ENCODE measurements at regions not wholly inside any gene's neighbourhood (a gene's known extent, or its start where the extent isn't known, plus 50 kb on each side); places are given as distances from the start of the nearest gene placed in this dataset.

DNA sequence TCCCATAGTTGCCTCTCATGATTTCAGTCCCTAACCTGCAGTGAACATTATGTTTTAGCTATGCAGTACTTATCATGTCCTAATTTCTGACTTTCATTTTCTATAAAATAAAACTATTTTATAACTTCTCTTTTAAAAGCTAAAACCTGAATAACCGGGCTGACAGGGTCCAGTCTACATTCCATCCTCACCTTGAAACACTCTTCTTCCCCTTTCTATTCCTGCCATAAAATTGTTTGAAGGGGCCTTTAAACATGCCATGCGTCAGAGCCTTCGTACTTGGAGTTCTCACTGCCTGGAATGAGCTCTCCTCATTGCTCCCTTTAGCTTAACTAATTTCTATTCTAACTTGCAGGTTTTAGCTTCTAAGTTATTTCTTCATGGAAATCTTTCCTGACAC lies 143.0 kb upstream of the PRLR start:
- Histone ChIP-seq H3K27ac (ENCODE audit: low read length) (no peak overlapping the region), H3K4me3 (ENCODE audit: low read depth in 1 of 2, low read length in 2 of 2) (no peak overlapping the region)

DNA sequence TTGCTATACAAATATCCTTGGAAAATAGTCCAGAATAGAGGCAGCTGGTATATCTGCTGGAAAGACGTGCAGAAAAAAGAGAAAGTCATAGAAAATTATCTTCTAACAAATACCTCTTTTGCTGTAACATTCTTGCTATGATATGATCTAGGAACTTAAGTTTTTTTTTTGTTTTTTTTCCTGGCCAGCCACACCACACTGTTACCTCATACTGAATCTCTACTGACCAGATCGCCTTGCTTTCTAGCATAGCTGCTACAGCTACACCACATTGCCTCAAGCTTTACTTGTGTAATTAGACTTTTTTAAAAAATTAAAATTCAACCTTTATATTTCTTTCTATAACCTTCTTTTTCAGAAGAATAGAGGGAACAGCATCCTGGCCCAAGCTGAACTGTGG lies 142.2 kb upstream of the PRLR start:
- H3K4me3 ChIP-seq (ENCODE audit: low read depth in 1 of 2, low read length in 2 of 2), result no peak overlapping the region
- no peak overlapping the region for H3K27ac ChIP-seq (ENCODE audit: low read length)
- no peaks in the 10 kb centered on the region for H3K27me3 ChIP-seq (ENCODE audit: low read depth, low read length)

More for the DNA sequence above, 143.0 kb upstream of the PRLR start:
- Histone ChIP-seq H3K27me3 (ENCODE audit: low read depth, low read length) (no peaks in the 10 kb centered on the region), H3K9me3 (ENCODE audit: control insufficient read depth in 1 of 2, low read length in 2 of 2) (no peaks in the 10 kb centered on the region), H3K4me1 (ENCODE audit: control insufficient read depth in 1 of 2, insufficient read depth in 2 of 2, low read length in 2 of 2) (no peaks in the 10 kb centered on the region), H3K36me3 (ENCODE audit: control insufficient read depth in 1 of 2, insufficient read depth in 2 of 2, low read length in 2 of 2) (no peaks in the 10 kb centered on the region)

DNA sequence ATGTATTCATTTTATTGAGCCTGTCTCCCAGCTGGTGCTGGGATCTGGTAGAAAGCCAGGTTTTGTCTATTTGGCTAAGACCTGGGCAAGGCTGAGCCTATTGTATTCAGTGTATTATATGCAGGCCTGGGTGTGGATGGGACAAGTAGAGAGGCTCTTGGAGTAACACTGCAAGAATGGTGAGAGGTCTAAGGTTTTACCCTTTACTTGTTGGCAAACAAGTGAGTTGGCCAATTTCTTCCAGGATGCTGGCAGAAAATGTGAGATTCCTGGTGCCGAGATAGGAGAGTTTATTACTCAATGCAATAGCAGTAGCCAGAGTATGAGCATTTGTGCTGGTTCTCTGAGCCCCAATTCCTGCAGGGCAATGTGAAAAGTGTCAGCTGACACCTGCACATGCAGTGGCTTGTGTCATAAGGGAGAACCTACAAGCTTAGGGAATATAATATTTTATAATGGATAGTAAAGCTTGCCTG lies 141.7 kb upstream of the PRLR start:
- Histone ChIP-seq H3K27ac (ENCODE audit: low read length) (no peak overlapping the region), H3K9me3 (ENCODE audit: control insufficient read depth in 1 of 2, low read length in 2 of 2) (no peaks in the 10 kb centered on the region), H3K36me3 (ENCODE audit: control insufficient read depth in 1 of 2, insufficient read depth in 2 of 2, low read length in 2 of 2) (no peaks in the 10 kb centered on the region), H3K4me3 (ENCODE audit: low read depth in 1 of 2, low read length in 2 of 2) (no peak overlapping the region), H3K4me1 (ENCODE audit: control insufficient read depth in 1 of 2, insufficient read depth in 2 of 2, low read length in 2 of 2) (no peaks in the 10 kb centered on the region), H3K27me3 (ENCODE audit: low read depth, low read length) (no peaks in the 10 kb centered on the region)

More for the DNA sequence above, 142.2 kb upstream of the PRLR start:
- H3K36me3 ChIP-seq (ENCODE audit: control insufficient read depth in 1 of 2, insufficient read depth in 2 of 2, low read length in 2 of 2), result no peaks in the 10 kb centered on the region
- H3K9me3 ChIP-seq (ENCODE audit: control insufficient read depth in 1 of 2, low read length in 2 of 2), result no peaks in the 10 kb centered on the region
- H3K4me1 ChIP-seq (ENCODE audit: control insufficient read depth in 1 of 2, insufficient read depth in 2 of 2, low read length in 2 of 2), result no peaks in the 10 kb centered on the region

DNA sequence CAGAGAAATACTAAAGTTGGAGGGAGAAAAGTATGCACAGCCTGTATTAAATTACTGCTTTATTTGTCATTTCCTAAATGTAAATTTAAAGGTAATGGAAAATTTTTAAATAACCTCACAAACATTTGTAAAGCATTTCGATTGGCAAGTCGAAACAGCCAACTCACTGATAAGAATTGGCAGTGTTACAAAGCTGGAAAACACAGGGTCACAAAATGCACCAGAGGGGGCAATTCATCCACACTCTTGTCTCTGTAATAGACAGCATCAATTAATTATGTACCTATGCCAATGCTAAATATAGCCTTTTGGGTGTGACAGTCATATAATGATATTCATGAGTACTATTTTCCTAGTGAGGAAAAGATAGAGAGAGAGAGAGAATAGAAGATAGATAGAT lies 140.6 kb upstream of the PRLR start:
- H3K27ac ChIP-seq (ENCODE audit: low read length), result no peak overlapping the region
- H3K9me3 ChIP-seq (ENCODE audit: control insufficient read depth in 1 of 2, low read length in 2 of 2), result no peaks in the 10 kb centered on the region
- H3K36me3 ChIP-seq (ENCODE audit: control insufficient read depth in 1 of 2, insufficient read depth in 2 of 2, low read length in 2 of 2), result no peaks in the 10 kb centered on the region
- no peaks in the 10 kb centered on the region for H3K4me1 ChIP-seq (ENCODE audit: control insufficient read depth in 1 of 2, insufficient read depth in 2 of 2, low read length in 2 of 2)
- H3K4me3 ChIP-seq (ENCODE audit: low read depth in 1 of 2, low read length in 2 of 2), result no peak overlapping the region
- H3K27me3 ChIP-seq (ENCODE audit: low read depth, low read length), result no peaks in the 10 kb centered on the region

DNA sequence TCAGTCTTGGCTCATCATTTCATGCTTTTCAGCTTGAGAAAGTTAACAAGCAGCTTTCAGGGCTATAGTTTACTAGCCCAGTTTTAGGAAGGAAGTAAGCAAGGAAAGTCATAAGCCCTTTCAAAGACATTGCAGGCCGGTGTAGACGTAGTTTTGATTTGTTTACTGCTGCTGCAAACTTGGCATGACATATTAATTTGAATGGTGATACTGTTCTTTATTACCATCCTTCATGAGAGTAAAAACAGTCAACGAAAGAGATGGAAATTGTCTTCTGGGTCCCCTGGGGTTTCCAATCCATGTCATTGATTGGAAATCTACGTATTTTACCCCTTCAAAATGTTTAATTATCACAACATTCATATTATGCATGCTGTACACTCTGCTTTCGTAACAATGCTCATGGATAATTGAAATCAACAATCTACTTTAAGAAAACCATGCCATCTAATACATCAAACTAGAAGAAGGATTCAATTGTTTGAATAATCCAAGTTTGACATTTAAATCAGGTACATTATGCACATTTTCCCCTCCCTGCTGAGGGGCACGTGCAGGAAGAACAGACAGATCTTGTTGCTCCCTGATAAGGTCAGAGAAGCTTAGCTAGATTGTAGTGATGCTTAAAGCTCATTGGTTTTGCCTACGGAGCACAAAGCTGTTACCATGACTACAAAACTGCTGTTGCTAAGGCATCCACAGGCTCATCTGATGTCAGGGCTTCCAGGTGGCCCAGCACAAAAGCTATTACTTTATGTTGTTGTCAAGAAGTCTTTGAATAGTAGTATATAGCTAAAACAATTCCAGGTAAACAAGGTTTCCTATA lies 139.9 kb upstream of the PRLR start:
- Histone ChIP-seq H3K36me3 (ENCODE audit: control insufficient read depth in 1 of 2, insufficient read depth in 2 of 2, low read length in 2 of 2) (no peaks in the 10 kb centered on the region), H3K9me3 (ENCODE audit: control insufficient read depth in 1 of 2, low read length in 2 of 2) (no peaks in the 10 kb centered on the region), H3K4me3 (ENCODE audit: low read depth in 1 of 2, low read length in 2 of 2) (no peak overlapping the region), H3K27ac (ENCODE audit: low read length) (no peak overlapping the region), H3K4me1 (ENCODE audit: control insufficient read depth in 1 of 2, insufficient read depth in 2 of 2, low read length in 2 of 2) (no peaks in the 10 kb centered on the region), H3K27me3 (ENCODE audit: low read depth, low read length) (no peaks in the 10 kb centered on the region)

DNA sequence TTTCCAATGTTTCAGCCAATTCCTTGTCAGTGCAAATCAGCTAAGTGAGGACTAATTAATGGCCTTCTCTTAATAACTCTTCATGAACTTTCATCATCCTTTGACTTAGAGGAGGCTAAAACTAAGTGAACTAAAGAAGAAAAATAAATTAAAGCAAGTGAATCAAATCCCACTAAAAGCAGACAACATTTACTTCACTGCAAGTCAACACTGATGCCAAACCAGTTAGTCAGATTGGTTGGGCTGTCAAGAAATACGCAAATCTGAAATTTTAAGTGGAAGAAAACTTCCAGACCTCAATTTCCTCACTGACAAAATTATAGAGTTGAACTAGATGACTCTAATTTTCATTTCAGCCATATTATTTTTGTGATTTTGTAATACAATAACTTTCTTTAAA lies 137.2 kb upstream of the PRLR start:
- Histone ChIP-seq H3K4me3 (ENCODE audit: low read depth in 1 of 2, low read length in 2 of 2) (no peak overlapping the region), H3K27ac (ENCODE audit: low read length) (no peak overlapping the region), H3K36me3 (ENCODE audit: control insufficient read depth in 1 of 2, insufficient read depth in 2 of 2, low read length in 2 of 2) (no peaks in the 10 kb centered on the region), H3K4me1 (ENCODE audit: control insufficient read depth in 1 of 2, insufficient read depth in 2 of 2, low read length in 2 of 2) (no peaks in the 10 kb centered on the region), H3K27me3 (ENCODE audit: low read depth, low read length) (no peaks in the 10 kb centered on the region), H3K9me3 (ENCODE audit: control insufficient read depth in 1 of 2, low read length in 2 of 2) (no peaks in the 10 kb centered on the region)

DNA sequence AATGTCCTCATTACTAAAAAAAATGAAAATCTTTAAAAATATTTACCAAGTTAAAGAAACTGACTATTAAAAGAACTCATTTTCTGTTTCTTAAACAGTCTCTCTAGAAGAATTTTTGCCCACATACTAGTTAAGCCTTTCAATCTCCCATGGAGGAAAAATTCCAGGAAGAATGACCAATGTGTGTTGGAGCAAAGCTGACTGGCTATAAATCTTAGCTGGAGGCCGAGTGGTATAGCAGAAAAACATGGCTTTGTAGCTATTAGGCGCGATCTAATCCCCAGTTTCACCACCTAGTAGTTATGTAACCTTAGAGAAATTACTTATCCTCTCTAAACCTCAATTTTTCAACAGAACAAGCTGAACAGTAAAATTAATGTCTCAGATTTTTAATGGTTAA lies 135.5 kb upstream of the PRLR start:
- Histone ChIP-seq H3K36me3 (ENCODE audit: control insufficient read depth in 1 of 2, insufficient read depth in 2 of 2, low read length in 2 of 2) (no peaks in the 10 kb centered on the region), H3K4me3 (ENCODE audit: low read depth in 1 of 2, low read length in 2 of 2) (no peak overlapping the region), H3K27me3 (ENCODE audit: low read depth, low read length) (no peaks in the 10 kb centered on the region), H3K4me1 (ENCODE audit: control insufficient read depth in 1 of 2, insufficient read depth in 2 of 2, low read length in 2 of 2) (no peaks in the 10 kb centered on the region), H3K9me3 (ENCODE audit: control insufficient read depth in 1 of 2, low read length in 2 of 2) (no peaks in the 10 kb centered on the region), H3K27ac (ENCODE audit: low read length) (no peak overlapping the region)

DNA sequence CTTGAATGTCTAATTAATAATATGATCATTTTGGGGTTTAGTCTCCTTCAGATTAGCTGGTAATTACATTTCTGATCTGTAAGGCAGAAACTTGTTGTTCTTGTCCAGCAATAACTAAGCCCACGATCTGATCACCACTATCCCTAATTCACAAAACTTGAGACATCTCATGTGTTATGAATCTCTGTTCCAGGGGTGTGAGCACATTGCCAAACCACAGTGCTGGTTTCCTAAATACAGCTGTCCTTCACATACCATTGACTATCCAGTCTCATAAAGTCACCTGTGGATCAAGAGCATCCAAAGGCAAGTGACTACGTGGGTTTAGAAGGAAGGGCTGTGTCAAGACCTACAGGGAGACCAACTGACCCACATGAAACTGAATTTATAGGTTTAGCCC lies 134.1 kb upstream of the PRLR start:
- no peaks in the 10 kb centered on the region for H3K4me1 ChIP-seq (ENCODE audit: control insufficient read depth in 1 of 2, insufficient read depth in 2 of 2, low read length in 2 of 2)

DNA sequence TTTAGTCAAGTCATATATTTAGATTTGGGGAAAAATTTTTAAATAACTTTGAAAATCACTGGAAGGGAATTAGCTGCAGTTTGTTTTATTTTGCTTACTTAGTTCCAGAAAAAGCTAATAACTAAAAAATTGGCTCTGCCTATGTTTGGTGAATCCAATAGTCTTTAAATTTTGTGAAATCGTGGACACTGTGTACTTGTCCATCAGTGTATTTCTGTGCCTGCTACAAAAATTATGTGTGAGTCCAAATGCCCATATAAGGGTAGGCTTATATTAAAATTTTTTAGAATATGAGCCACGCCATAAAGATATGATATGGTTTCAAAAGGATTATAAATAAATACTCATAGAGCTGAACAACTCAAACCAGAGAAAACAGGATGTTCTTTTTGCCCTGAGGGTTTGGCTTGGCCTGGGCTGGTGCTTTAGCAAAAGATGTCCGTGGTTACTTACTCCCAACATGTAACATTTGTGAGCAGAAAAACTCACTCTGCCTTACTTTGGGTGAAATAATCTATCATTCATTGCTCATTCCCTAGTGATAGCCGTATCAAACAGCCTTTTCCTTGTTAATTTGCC lies 133.2 kb upstream of the PRLR start:
- Histone ChIP-seq H3K9me3 (ENCODE audit: control insufficient read depth in 1 of 2, low read length in 2 of 2) (no peaks in the 10 kb centered on the region), H3K4me3 (ENCODE audit: low read depth in 1 of 2, low read length in 2 of 2) (no peak overlapping the region), H3K27ac (ENCODE audit: low read length) (no peak overlapping the region), H3K36me3 (ENCODE audit: control insufficient read depth in 1 of 2, insufficient read depth in 2 of 2, low read length in 2 of 2) (no peaks in the 10 kb centered on the region), H3K4me1 (ENCODE audit: control insufficient read depth in 1 of 2, insufficient read depth in 2 of 2, low read length in 2 of 2) (no peaks in the 10 kb centered on the region), H3K27me3 (ENCODE audit: low read depth, low read length) (no peaks in the 10 kb centered on the region)

More for the DNA sequence above, 134.1 kb upstream of the PRLR start:
- no peaks in the 10 kb centered on the region for H3K9me3 ChIP-seq (ENCODE audit: control insufficient read depth in 1 of 2, low read length in 2 of 2)
- no peak overlapping the region for H3K4me3 ChIP-seq (ENCODE audit: low read depth in 1 of 2, low read length in 2 of 2)
- no peak overlapping the region for H3K27ac ChIP-seq (ENCODE audit: low read length)
- H3K36me3 ChIP-seq (ENCODE audit: control insufficient read depth in 1 of 2, insufficient read depth in 2 of 2, low read length in 2 of 2), result no peaks in the 10 kb centered on the region
- H3K27me3 ChIP-seq (ENCODE audit: low read depth, low read length), result no peaks in the 10 kb centered on the region

DNA sequence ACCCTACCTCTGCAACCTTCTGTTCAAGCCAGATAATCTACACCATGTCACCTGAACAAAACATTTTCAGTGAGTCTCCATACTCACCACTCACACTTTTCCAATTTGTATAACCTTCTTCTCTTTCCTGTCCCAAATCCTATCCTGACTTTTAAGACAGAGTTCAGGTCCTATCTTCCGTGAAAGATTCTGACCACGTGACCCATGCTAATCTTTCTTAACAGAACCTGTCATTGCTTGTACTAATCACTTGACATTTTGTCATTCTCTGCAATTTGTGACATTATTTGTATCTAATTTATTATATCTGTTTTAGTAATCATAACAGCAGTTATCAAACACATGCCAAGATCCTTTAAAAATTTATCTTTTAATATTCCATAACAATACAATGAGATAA lies 132.5 kb upstream of the PRLR start:
- Histone ChIP-seq H3K4me3 (ENCODE audit: low read depth in 1 of 2, low read length in 2 of 2) (no peak overlapping the region), H3K4me1 (ENCODE audit: control insufficient read depth in 1 of 2, insufficient read depth in 2 of 2, low read length in 2 of 2) (no peaks in the 10 kb centered on the region), H3K27ac (ENCODE audit: low read length) (no peak overlapping the region), H3K27me3 (ENCODE audit: low read depth, low read length) (no peaks in the 10 kb centered on the region), H3K9me3 (ENCODE audit: control insufficient read depth in 1 of 2, low read length in 2 of 2) (no peaks in the 10 kb centered on the region), H3K36me3 (ENCODE audit: control insufficient read depth in 1 of 2, insufficient read depth in 2 of 2, low read length in 2 of 2) (no peaks in the 10 kb centered on the region)

DNA sequence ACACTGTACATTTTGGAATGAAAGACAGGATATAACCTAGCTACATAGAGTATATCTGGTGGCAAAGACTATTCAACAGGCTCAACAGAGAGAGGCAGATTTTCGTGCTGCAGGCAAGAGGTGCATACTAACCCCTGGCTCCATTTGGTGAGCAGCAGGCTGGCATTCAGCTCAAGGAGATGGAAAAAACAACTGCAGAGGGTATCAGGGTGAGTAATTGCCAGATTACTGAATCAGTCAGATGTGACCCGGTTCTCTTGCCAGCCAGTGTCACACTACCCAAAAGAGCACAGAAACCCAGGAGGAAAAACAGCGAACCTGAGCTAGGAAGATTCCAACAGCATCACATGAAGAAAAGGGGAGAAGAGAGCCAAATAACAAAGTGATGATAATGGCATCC lies 130.4 kb upstream of the PRLR start:
- Histone ChIP-seq H3K27me3 (ENCODE audit: low read depth, low read length) (no peaks in the 10 kb centered on the region), H3K27ac (ENCODE audit: low read length) (no peak overlapping the region), H3K36me3 (ENCODE audit: control insufficient read depth in 1 of 2, insufficient read depth in 2 of 2, low read length in 2 of 2) (no peaks in the 10 kb centered on the region), H3K4me1 (ENCODE audit: control insufficient read depth in 1 of 2, insufficient read depth in 2 of 2, low read length in 2 of 2) (no peaks in the 10 kb centered on the region), H3K9me3 (ENCODE audit: control insufficient read depth in 1 of 2, low read length in 2 of 2) (no peaks in the 10 kb centered on the region), H3K4me3 (ENCODE audit: low read depth in 1 of 2, low read length in 2 of 2) (no peak overlapping the region)

DNA sequence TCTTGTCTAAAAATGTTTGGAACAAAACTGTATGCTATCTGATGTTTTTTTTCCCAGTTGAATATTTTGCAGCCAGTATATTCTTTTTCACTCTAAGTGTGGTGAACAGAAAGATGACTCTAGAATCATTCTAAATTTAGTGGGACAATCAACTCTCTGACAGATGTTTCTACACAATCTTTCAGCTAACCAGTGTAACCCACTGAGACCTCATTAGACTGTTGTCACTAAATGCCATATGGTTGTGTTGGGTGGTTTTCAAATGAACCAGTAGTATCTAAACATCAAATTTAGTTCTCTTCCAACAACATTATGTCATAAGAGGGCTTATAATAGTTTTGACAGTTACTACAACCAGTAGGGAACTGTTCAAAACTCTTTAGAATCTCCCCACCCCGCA lies 129.6 kb upstream of the PRLR start:
- no peaks in the 10 kb centered on the region for H3K36me3 ChIP-seq (ENCODE audit: control insufficient read depth in 1 of 2, insufficient read depth in 2 of 2, low read length in 2 of 2)
- no peaks in the 10 kb centered on the region for H3K9me3 ChIP-seq (ENCODE audit: control insufficient read depth in 1 of 2, low read length in 2 of 2)
- no peaks in the 10 kb centered on the region for H3K27me3 ChIP-seq (ENCODE audit: low read depth, low read length)
- H3K4me1 ChIP-seq (ENCODE audit: control insufficient read depth in 1 of 2, insufficient read depth in 2 of 2, low read length in 2 of 2), result no peaks in the 10 kb centered on the region
- H3K27ac ChIP-seq (ENCODE audit: low read length), result no peak overlapping the region
- no peak overlapping the region for H3K4me3 ChIP-seq (ENCODE audit: low read depth in 1 of 2, low read length in 2 of 2)

Measured in muscle layer of duodenum (tissue), 2 donors.